ENCODE measurements at regions not wholly inside any gene's neighbourhood (a gene's known extent, or its start where the extent isn't known, plus 50 kb on each side); places are given as distances from the start of the nearest gene placed in this dataset.

GRCh38 chr9:96177005-96177718, 124.8 kb downstream of the HSD17B3 start:
- TF ChIP-seq, protein P1, sequence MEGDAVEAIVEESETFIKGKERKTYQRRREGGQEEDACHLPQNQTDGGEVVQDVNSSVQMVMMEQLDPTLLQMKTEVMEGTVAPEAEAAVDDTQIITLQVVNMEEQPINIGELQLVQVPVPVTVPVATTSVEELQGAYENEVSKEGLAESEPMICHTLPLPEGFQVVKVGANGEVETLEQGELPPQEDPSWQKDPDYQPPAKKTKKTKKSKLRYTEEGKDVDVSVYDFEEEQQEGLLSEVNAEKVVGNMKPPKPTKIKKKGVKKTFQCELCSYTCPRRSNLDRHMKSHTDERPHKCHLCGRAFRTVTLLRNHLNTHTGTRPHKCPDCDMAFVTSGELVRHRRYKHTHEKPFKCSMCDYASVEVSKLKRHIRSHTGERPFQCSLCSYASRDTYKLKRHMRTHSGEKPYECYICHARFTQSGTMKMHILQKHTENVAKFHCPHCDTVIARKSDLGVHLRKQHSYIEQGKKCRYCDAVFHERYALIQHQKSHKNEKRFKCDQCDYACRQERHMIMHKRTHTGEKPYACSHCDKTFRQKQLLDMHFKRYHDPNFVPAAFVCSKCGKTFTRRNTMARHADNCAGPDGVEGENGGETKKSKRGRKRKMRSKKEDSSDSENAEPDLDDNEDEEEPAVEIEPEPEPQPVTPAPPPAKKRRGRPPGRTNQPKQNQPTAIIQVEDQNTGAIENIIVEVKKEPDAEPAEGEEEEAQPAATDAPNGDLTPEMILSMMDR (IDR thresholded peaks at IDR 0.05; ENCODE audit: low read depth, low read length, poor library complexity, severe bottlenecking): no peak
- no peak for TF ChIP-seq EZH2phosphoT487 (IDR thresholded peaks at IDR 0.05; ENCODE audit: borderline replicate concordance, low read length)

All from DOHH2 (cell line).